Immature natural killer cell (primary cell): ENCODE measurements at regions not wholly inside any gene's neighbourhood (a gene's known extent, or its start where the extent isn't known, plus 50 kb on each side); places are given as distances from the start of the nearest gene placed in this dataset.

ENCODE experiments used
- DNase-seq, 3 donors: peaks; one replicate each; pipeline ENCODE4 v3.0.0; 2022; ENCODE audit warnings: mixed read lengths in 1 of 3
- H3K27ac Mint-ChIP-seq, 6 donors: one replicate each; pipeline ENCODE4 v1.8.0; 2020; ENCODE audit warnings: mixed read lengths in 6 of 6, mild to moderate bottlenecking in 5 of 6, inconsistent platforms in 4 of 6, moderate library complexity in 3 of 6
- H3K27me3 Mint-ChIP-seq, 3 donors: one replicate each; pipeline ENCODE4 v1.8.0; 2020 to 2021; ENCODE audit warnings: low read depth in 3 of 3, mild to moderate bottlenecking in 3 of 3, mixed read lengths in 3 of 3, moderate library complexity in 3 of 3, inconsistent platforms in 1 of 3
- H3K36me3 Mint-ChIP-seq, 3 donors: one replicate each; pipeline ENCODE4 v1.8.0; 2020; ENCODE audit warnings: mixed read lengths in 3 of 3, inconsistent platforms in 2 of 3, mild to moderate bottlenecking in 2 of 3
- H3K4me1 Mint-ChIP-seq, 2 donors: one replicate each; pipeline ENCODE4 v1.8.0; 2020; ENCODE audit warnings: inconsistent platforms in 2 of 2, mild to moderate bottlenecking in 2 of 2, mixed read lengths in 2 of 2, moderate library complexity in 1 of 2
- H3K4me3 Mint-ChIP-seq, 5 donors: one replicate each; pipeline ENCODE4 v1.8.0; 2020; ENCODE audit warnings: mild to moderate bottlenecking in 5 of 5, mixed read lengths in 5 of 5, inconsistent platforms in 3 of 5, moderate library complexity in 3 of 5
- H3K9me3 Mint-ChIP-seq, 6 donors: one replicate each; pipeline ENCODE4 v1.8.0; 2020; ENCODE audit warnings: mild to moderate bottlenecking in 6 of 6, mixed read lengths in 6 of 6, inconsistent platforms in 4 of 6, moderate library complexity in 3 of 6

GRCh38 chr10:58087896-58088295 lies 179.8 kb downstream of the IPMK start:
- no peaks in the 10 kb centered on the region for H3K36me3 Mint-ChIP-seq
- H3K4me1 Mint-ChIP-seq = no peaks in the 10 kb centered on the region
- no peak overlapping the region for H3K27ac Mint-ChIP-seq
- no peak overlapping the region for H3K4me3 Mint-ChIP-seq
- peaks cover 0 to 4% (median 0%) of the 10 kb centered on the region in 6 donors for H3K9me3 Mint-ChIP-seq
- peaks cover 0 to 5% (median under 1%) of the 10 kb centered on the region in 3 donors for H3K27me3 Mint-ChIP-seq
- DNase-seq = no peak

- Mint-ChIP-seq H3K27ac (no peak overlapping the region), H3K4me3 (no peak overlapping the region)
Observed at GRCh38 chr10:58086763-58087150, 180.9 kb downstream of the IPMK start.

GRCh38 chr10:58086144-58086762 lies 181.4 kb downstream of the IPMK start:
- peaks cover 0 to 4% (median 0%) of the 10 kb centered on the region in 6 donors for H3K9me3 Mint-ChIP-seq

More at GRCh38 chr10:58086763-58087150, 180.9 kb downstream of the IPMK start:
- peaks cover 0 to 4% (median 0%) of the 10 kb centered on the region in 6 donors for H3K9me3 Mint-ChIP-seq
- no peak for DNase-seq
- no peaks in the 10 kb centered on the region for H3K36me3 Mint-ChIP-seq
- peaks cover 0 to 2% (median 0%) of the 10 kb centered on the region in 3 donors for H3K27me3 Mint-ChIP-seq
- H3K4me1 Mint-ChIP-seq = no peaks in the 10 kb centered on the region

GRCh38 chr10:58082248-58082647 lies 185.4 kb downstream of the IPMK start:
- DNase-seq = no peak
- Mint-ChIP-seq H3K27ac (no peak overlapping the region), H3K36me3 (no peaks in the 10 kb centered on the region), H3K9me3 (no peaks in the 10 kb centered on the region), H3K4me1 (no peaks in the 10 kb centered on the region), H3K4me3 (no peak overlapping the region), H3K27me3 (peaks cover 0 to 2% (median 0%) of the 10 kb centered on the region in 3 donors)

More at GRCh38 chr10:58086144-58086762, 181.4 kb downstream of the IPMK start:
- Mint-ChIP-seq H3K4me1 (no peaks in the 10 kb centered on the region), H3K36me3 (no peaks in the 10 kb centered on the region), H3K27ac (no peak overlapping the region), H3K4me3 (no peak overlapping the region), H3K27me3 (peaks cover 0 to 2% (median 0%) of the 10 kb centered on the region in 3 donors)
- DNase-seq = no peak

- H3K4me1 Mint-ChIP-seq = no peaks in the 10 kb centered on the region
- no peaks in the 10 kb centered on the region for H3K36me3 Mint-ChIP-seq
- H3K27me3 Mint-ChIP-seq = peaks cover 0 to 2% (median 0%) of the 10 kb centered on the region in 3 donors
- H3K9me3 Mint-ChIP-seq = no peaks in the 10 kb centered on the region
- H3K4me3 Mint-ChIP-seq = no peak overlapping the region
- no peak overlapping the region for H3K27ac Mint-ChIP-seq
- no peak for DNase-seq
Observed at GRCh38 chr10:58081353-58081752, 186.3 kb downstream of the IPMK start.

- H3K27ac Mint-ChIP-seq = no peak overlapping the region
- H3K4me1 Mint-ChIP-seq = no peaks in the 10 kb centered on the region
- H3K4me3 Mint-ChIP-seq = no peak overlapping the region
- H3K27me3 Mint-ChIP-seq = peaks cover 0 to 2% (median 0%) of the 10 kb centered on the region in 3 donors
- H3K36me3 Mint-ChIP-seq = no peaks in the 10 kb centered on the region
- H3K9me3 Mint-ChIP-seq = no peaks in the 10 kb centered on the region
- DNase-seq = no peak
Observed at GRCh38 chr10:58079461-58079860, 188.2 kb downstream of the IPMK start.

GRCh38 chr10:58072634-58073033 lies 195.1 kb downstream of the IPMK start:
- Mint-ChIP-seq H3K27ac (no peak overlapping the region), H3K4me3 (no peak overlapping the region), H3K4me1 (no peaks in the 10 kb centered on the region), H3K36me3 (no peaks in the 10 kb centered on the region), H3K27me3 (no peaks in the 10 kb centered on the region), H3K9me3 (peaks cover 0 to 2% (median 0%) of the 10 kb centered on the region in 6 donors)
- DNase-seq = no peak

- peaks cover 0 to 2% (median 0%) of the 10 kb centered on the region in 6 donors for H3K9me3 Mint-ChIP-seq
- no peak for DNase-seq
- H3K36me3 Mint-ChIP-seq = no peaks in the 10 kb centered on the region
- no peaks in the 10 kb centered on the region for H3K4me1 Mint-ChIP-seq
- no peak overlapping the region for H3K4me3 Mint-ChIP-seq
- no peaks in the 10 kb centered on the region for H3K27me3 Mint-ChIP-seq
- H3K27ac Mint-ChIP-seq = no peak overlapping the region
Observed at GRCh38 chr10:58070956-58071355, 196.7 kb downstream of the IPMK start.

GRCh38 chr10:58068809-58069208 lies 198.9 kb downstream of the IPMK start:
- peaks cover 0 to 2% (median 0%) of the 10 kb centered on the region in 6 donors for H3K9me3 Mint-ChIP-seq
- no peak overlapping the region for H3K4me3 Mint-ChIP-seq
- no peak for DNase-seq
- H3K4me1 Mint-ChIP-seq = no peaks in the 10 kb centered on the region
- H3K27ac Mint-ChIP-seq = no peak overlapping the region
- no peaks in the 10 kb centered on the region for H3K36me3 Mint-ChIP-seq
- H3K27me3 Mint-ChIP-seq = peaks cover 0 to 2% (median 2%) of the 10 kb centered on the region in 3 donors

- Mint-ChIP-seq H3K27ac (no peak overlapping the region), H3K9me3 (peaks cover 0 to 2% (median 0%) of the 10 kb centered on the region in 6 donors), H3K27me3 (peaks cover 0 to 2% (median 2%) of the 10 kb centered on the region in 3 donors)
Observed at GRCh38 chr10:58066979-58067378, 200.7 kb downstream of the IPMK start.

GRCh38 chr10:58066126-58066525 lies 201.6 kb downstream of the IPMK start:
- Mint-ChIP-seq H3K9me3 (peaks cover 0 to 2% (median 0%) of the 10 kb centered on the region in 6 donors), H3K36me3 (no peaks in the 10 kb centered on the region), H3K4me3 (no peak overlapping the region), H3K4me1 (no peaks in the 10 kb centered on the region), H3K27ac (no peak overlapping the region), H3K27me3 (peaks cover 1 to 2% (median 2%) of the 10 kb centered on the region in 3 donors)
- DNase-seq = no peak

More at GRCh38 chr10:58066979-58067378, 200.7 kb downstream of the IPMK start:
- no peaks in the 10 kb centered on the region for H3K4me1 Mint-ChIP-seq
- H3K36me3 Mint-ChIP-seq = no peaks in the 10 kb centered on the region
- H3K4me3 Mint-ChIP-seq = no peak overlapping the region
- DNase-seq = no peak

GRCh38 chr10:58065529-58065815 lies 202.2 kb downstream of the IPMK start:
- H3K27me3 Mint-ChIP-seq = peaks cover 1 to 2% (median 2%) of the 10 kb centered on the region in 3 donors
- no peaks in the 10 kb centered on the region for H3K36me3 Mint-ChIP-seq
- peaks cover 0 to 2% (median 0%) of the 10 kb centered on the region in 6 donors for H3K9me3 Mint-ChIP-seq
- H3K27ac Mint-ChIP-seq = no peak overlapping the region
- H3K4me1 Mint-ChIP-seq = no peaks in the 10 kb centered on the region
- no peak overlapping the region for H3K4me3 Mint-ChIP-seq
- DNase-seq = no peak

GRCh38 chr10:58064714-58065528 lies 202.8 kb downstream of the IPMK start:
- peaks cover 0 to 2% (median 0%) of the 10 kb centered on the region in 6 donors for H3K9me3 Mint-ChIP-seq

GRCh38 chr10:58063861-58064480 lies 203.7 kb downstream of the IPMK start:
- DNase-seq = no peak
- H3K27me3 Mint-ChIP-seq = peaks cover 1 to 2% (median 2%) of the 10 kb centered on the region in 3 donors
- H3K9me3 Mint-ChIP-seq = peaks cover 0 to 2% (median 0%) of the 10 kb centered on the region in 6 donors
- no peaks in the 10 kb centered on the region for H3K36me3 Mint-ChIP-seq
- no peak overlapping the region for H3K4me3 Mint-ChIP-seq
- no peak overlapping the region for H3K27ac Mint-ChIP-seq
- no peaks in the 10 kb centered on the region for H3K4me1 Mint-ChIP-seq

More at GRCh38 chr10:58064714-58065528, 202.8 kb downstream of the IPMK start:
- Mint-ChIP-seq H3K4me3 (no peak overlapping the region), H3K27ac (no peak overlapping the region), H3K27me3 (peaks cover 1 to 2% (median 2%) of the 10 kb centered on the region in 3 donors), H3K4me1 (no peaks in the 10 kb centered on the region), H3K36me3 (no peaks in the 10 kb centered on the region)
- no peak for DNase-seq
